B cell (primary cell): ENCODE measurements at regions not wholly inside any gene's neighbourhood (a gene's known extent, or its start where the extent isn't known, plus 50 kb on each side); places are given as distances from the start of the nearest gene placed in this dataset.

ENCODE experiments used
- ATAC-seq: fragments of 200-7000 bp; cut with Tn5 transposase; one replicate; pipeline ENCODE4 v1.10.0; 2021; ENCODE audit warnings: low read depth, mild to moderate bottlenecking, moderate number of reproducible peaks, moderate library complexity
- CTCF ChIA-PET: fragments of 350-600 bp; sonication (Branson Sonifier 250); formaldehyde crosslinking; loops from one replicate; lab custom pipeline; 2021; ENCODE audit warnings: antibody characterized with exemption, inconsistent platforms; lab: Charles Lee
- POLR2A ChIA-PET: fragments of 350-600 bp; sonication (Branson Sonifier 250); formaldehyde crosslinking; loops from one replicate; lab custom pipeline; 2021; ENCODE audit warnings: antibody characterized with exemption; lab: Charles Lee
- DNase-seq: peaks from one replicate; pipeline ENCODE4 v3.0.0; 2013
- H2AFZ ChIP-seq: 2 replicates; pipeline ENCODE4 v1.6.1; 2012; ENCODE audit warnings: mild to moderate bottlenecking, low read depth, low read length; ENCODE audit not compliant: insufficient read depth, poor library complexity, severe bottlenecking
- H3K27ac ChIP-seq, 2 donors: 1 replicate in 1 of 2; 2 replicates in 1 of 2; pipeline ENCODE4 v1.5.1; 2012 to 2013; ENCODE audit warnings: low read length in 2 of 2, mild to moderate bottlenecking in 2 of 2, moderate library complexity in 1 of 2
- H3K27me3 ChIP-seq, 4 experiments: fragments of 200-600 bp in 1 of 4; sonication (generic) in 1 of 4; replicated peaks in 1 of 4; 1 replicate in 2 of 4; 2 replicates in 2 of 4; pipeline versions ENCODE4 v1.6.1 to v1.7.0; 2013 to 2016; ENCODE audit warnings: low read length in 3 of 4, mild to moderate bottlenecking in 2 of 4, mixed read lengths in 1 of 4, moderate library complexity in 1 of 4; ENCODE audit not compliant: insufficient read depth in 4 of 4, control insufficient read depth in 3 of 4; ENCODE audit errors: control extremely low read depth in 1 of 4
- H3K36me3 ChIP-seq, 2 experiments: replicated peaks in 1 of 2; 1 replicate in 1 of 2; 2 replicates in 1 of 2; pipeline versions ENCODE4 v1.6.1 to v1.7.1; 2013; ENCODE audit warnings: low read length in 1 of 2; ENCODE audit not compliant: insufficient read depth in 2 of 2, control insufficient read depth in 1 of 2; ENCODE audit errors: control extremely low read depth in 1 of 2, extremely low read depth in 1 of 2
- H3K4me1 ChIP-seq, 2 donors: fragments of 200-600 bp in 1 of 2; sonication (generic) in 1 of 2; 1 replicate in 1 of 2; 2 replicates in 1 of 2; pipeline versions ENCODE4 v1.5.1 to v1.6.1; 2013 to 2017; ENCODE audit warnings: low read length in 2 of 2; ENCODE audit not compliant: control insufficient read depth in 2 of 2, insufficient read depth in 2 of 2
- H3K4me2 ChIP-seq: replicated peaks from 2 replicates; pipeline ENCODE3; 2012; ENCODE audit warnings: mild to moderate bottlenecking, low read depth, low read length; ENCODE audit not compliant: poor library complexity, severe bottlenecking
- H3K4me3 ChIP-seq, 5 experiments: fragments of 200-600 bp in 1 of 5; sonication (generic) in 1 of 5; 1 replicate in 3 of 5; 2 replicates in 2 of 5; pipeline versions ENCODE4 v1.5.1 to v1.7.0; 2011 to 2016; ENCODE audit warnings: low read length in 4 of 5, mild to moderate bottlenecking in 4 of 5, low read depth in 2 of 5, control low read depth in 1 of 5, moderate library complexity in 1 of 5; ENCODE audit not compliant: insufficient read depth in 1 of 5; ENCODE audit errors: control extremely low read depth in 1 of 5, extremely low read depth in 1 of 5
- H3K79me2 ChIP-seq: fragments of 200-600 bp; sonication (generic); one replicate; pipeline ENCODE4 v1.6.0; 2016; ENCODE audit warnings: low read length; ENCODE audit not compliant: control insufficient read depth, insufficient read depth
- H3K9ac ChIP-seq: fragments of 200-600 bp; sonication (generic); 2 replicates; pipeline ENCODE4 v1.6.1; 2017; ENCODE audit warnings: mild to moderate bottlenecking, low read length, moderate library complexity
- H3K9me3 ChIP-seq, 3 donors: one replicate each; pipeline versions ENCODE4 v1.6.1 to v1.7.1; 2013; ENCODE audit warnings: low read length in 2 of 3; ENCODE audit not compliant: control insufficient read depth in 2 of 3, insufficient read depth in 1 of 3; ENCODE audit errors: control extremely low read depth in 1 of 3
- H4K20me1 ChIP-seq: 2 replicates; pipeline ENCODE4 v1.6.0; 2012; ENCODE audit warnings: mild to moderate bottlenecking, low read length; ENCODE audit not compliant: insufficient read depth, control insufficient read depth, poor library complexity, severe bottlenecking
- H3K27ac Mint-ChIP-seq: one replicate; pipeline ENCODE4 v1.8.0; 2021; ENCODE audit warnings: mixed read lengths
- H3K27me3 Mint-ChIP-seq: one replicate; pipeline ENCODE4 v1.8.0; 2021; ENCODE audit warnings: mixed read lengths
- H3K4me1 Mint-ChIP-seq: one replicate; pipeline ENCODE4 v1.8.0; 2021; ENCODE audit warnings: mixed read lengths
- H3K4me3 Mint-ChIP-seq: one replicate; pipeline ENCODE4 v1.8.0; 2021; ENCODE audit warnings: mixed read lengths
- H3K9me3 Mint-ChIP-seq: one replicate; pipeline ENCODE4 v1.8.0; 2022; ENCODE audit warnings: mixed read lengths; ENCODE audit not compliant: insufficient read depth
- EZH2 ChIP-seq: IDR thresholded peaks from 2 replicates; pipeline ENCODE4 v1.6.1; 2012; ENCODE audit warnings: borderline replicate concordance, low read depth, mild to moderate bottlenecking, moderate library complexity, low read length; ENCODE audit not compliant: insufficient read depth, poor library complexity, severe bottlenecking
- WGBS: methylation state at CpG from one replicate; pipeline ENCODE4 v1.1.5; 2013; ENCODE audit warnings: missing lambda C conversion rate; ENCODE audit not compliant: insufficient coverage; 5-methylcytosine and 5-hydroxymethylcytosine counted together
- intact Hi-C: fragments of 100-400 bp; cut with micrococcal nuclease; formaldehyde crosslinking; loops from one replicate; pipeline ENCODE4 v1.10.0; 2022
- TF ChIP-seq, protein P1 (sequence below): fragments of 200-600 bp; IDR thresholded peaks from one replicate; pipeline ENCODE4 v1.8.0; 2022; ENCODE audit warnings: antibody characterized with exemption, mild to moderate bottlenecking

DNA sequence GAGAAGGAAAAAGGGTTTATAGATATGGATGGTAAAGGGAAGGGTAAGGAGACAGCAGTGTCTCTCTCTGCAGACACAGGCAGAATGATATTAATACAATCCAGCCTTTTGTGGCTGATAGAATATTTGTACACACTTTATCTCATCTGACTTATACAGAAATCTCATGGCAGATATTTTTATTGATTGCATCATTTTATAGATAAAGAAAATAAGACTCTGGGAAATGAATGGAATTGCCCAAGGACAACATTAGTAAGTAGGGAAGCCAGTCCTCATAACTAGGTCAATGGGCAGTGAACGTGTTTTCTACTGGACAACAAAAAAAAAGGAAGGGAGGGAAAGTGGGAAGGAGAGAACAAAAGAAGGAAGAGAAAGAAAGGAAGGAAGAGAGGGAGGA is 236.4 kb upstream of the EPHA4 start:
- no peaks in the 10 kb centered on the region for H3K27me3 Mint-ChIP-seq
- no peaks in the 10 kb centered on the region for H3K4me1 Mint-ChIP-seq
- intact Hi-C loops: no loop called here
- no peaks in the 10 kb centered on the region for H3K9me3 Mint-ChIP-seq
- ChIA-PET POLR2A (no interaction called here), CTCF (no interaction called here)
- no peaks in the 10 kb centered on the region for H4K20me1 ChIP-seq
- H3K36me3 ChIP-seq: no peaks in the 10 kb centered on the region
- ATAC-seq: no peak
- H3K27me3 ChIP-seq: no peaks in the 10 kb centered on the region
- DNase-seq: no peak
- no peak overlapping the region for H3K27ac Mint-ChIP-seq
- no peak overlapping the region for H3K4me3 Mint-ChIP-seq
- TF ChIP-seq, protein P1, sequence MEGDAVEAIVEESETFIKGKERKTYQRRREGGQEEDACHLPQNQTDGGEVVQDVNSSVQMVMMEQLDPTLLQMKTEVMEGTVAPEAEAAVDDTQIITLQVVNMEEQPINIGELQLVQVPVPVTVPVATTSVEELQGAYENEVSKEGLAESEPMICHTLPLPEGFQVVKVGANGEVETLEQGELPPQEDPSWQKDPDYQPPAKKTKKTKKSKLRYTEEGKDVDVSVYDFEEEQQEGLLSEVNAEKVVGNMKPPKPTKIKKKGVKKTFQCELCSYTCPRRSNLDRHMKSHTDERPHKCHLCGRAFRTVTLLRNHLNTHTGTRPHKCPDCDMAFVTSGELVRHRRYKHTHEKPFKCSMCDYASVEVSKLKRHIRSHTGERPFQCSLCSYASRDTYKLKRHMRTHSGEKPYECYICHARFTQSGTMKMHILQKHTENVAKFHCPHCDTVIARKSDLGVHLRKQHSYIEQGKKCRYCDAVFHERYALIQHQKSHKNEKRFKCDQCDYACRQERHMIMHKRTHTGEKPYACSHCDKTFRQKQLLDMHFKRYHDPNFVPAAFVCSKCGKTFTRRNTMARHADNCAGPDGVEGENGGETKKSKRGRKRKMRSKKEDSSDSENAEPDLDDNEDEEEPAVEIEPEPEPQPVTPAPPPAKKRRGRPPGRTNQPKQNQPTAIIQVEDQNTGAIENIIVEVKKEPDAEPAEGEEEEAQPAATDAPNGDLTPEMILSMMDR: no peak
- no peak for TF ChIP-seq EZH2
- H3K79me2 ChIP-seq: no peaks in the 10 kb centered on the region
- H3K4me3 ChIP-seq: no peak overlapping the region
- H3K27ac ChIP-seq: no peak overlapping the region
- H3K4me2 ChIP-seq: no peak overlapping the region
- H3K9me3 ChIP-seq: peaks cover 0 to 3% (median 0%) of the 10 kb centered on the region in 3 donors
- no peaks in the 10 kb centered on the region for H3K4me1 ChIP-seq
- H2AFZ ChIP-seq: no peak overlapping the region
- no peak overlapping the region for H3K9ac ChIP-seq
- 40% methylated on average over 1 of the region's 1 CpG for WGBS

DNA sequence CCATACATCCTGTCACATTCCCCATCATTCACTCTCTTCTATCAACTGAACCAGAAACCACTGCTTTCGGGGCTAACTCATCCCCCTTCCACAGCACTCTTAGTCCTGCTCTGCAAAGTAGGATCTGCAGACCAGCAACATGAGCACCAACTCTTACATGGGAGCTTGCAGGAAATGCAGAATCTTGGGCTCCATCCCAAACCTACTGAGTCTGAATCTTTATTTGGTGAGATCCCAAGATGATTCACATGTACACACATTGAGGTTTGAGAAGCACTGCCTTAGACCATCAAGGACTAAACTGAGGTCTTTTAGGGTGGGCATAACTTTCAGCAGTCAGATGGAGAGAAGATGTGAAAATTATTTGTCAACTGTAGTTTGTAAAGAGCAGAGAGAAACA is 235.6 kb upstream of the EPHA4 start:
- H3K4me2 ChIP-seq: no peak overlapping the region
- no peak overlapping the region for H3K9ac ChIP-seq
- H3K9me3 ChIP-seq: peaks cover 0 to 3% (median 0%) of the 10 kb centered on the region in 3 donors
- H3K9me3 Mint-ChIP-seq: no peaks in the 10 kb centered on the region
- H4K20me1 ChIP-seq: no peaks in the 10 kb centered on the region
- 90% methylated on average over 1 of the region's 1 CpG for WGBS
- no peak overlapping the region for H3K27ac Mint-ChIP-seq
- no peaks in the 10 kb centered on the region for H3K27me3 Mint-ChIP-seq
- CTCF ChIA-PET: no interaction called here
- H3K27me3 ChIP-seq: no peaks in the 10 kb centered on the region
- H3K4me1 ChIP-seq: no peaks in the 10 kb centered on the region
- DNase-seq: no peak
- H2AFZ ChIP-seq: no peak overlapping the region
- no peaks in the 10 kb centered on the region for H3K36me3 ChIP-seq
- ATAC-seq: no peak
- no peak overlapping the region for H3K27ac ChIP-seq
- no peak for TF ChIP-seq EZH2
- TF ChIP-seq, protein P1: no peak
- no peak overlapping the region for H3K4me3 ChIP-seq
- POLR2A ChIA-PET: no interaction called here
- intact Hi-C loops: no loop called here
- no peaks in the 10 kb centered on the region for H3K4me1 Mint-ChIP-seq
- H3K4me3 Mint-ChIP-seq: no peak overlapping the region
- H3K79me2 ChIP-seq: no peaks in the 10 kb centered on the region
